ENCODE measurements at regions not wholly inside any gene's neighbourhood (a gene's known extent, or its start where the extent isn't known, plus 50 kb on each side); places are given as distances from the start of the nearest gene placed in this dataset.

DNA sequence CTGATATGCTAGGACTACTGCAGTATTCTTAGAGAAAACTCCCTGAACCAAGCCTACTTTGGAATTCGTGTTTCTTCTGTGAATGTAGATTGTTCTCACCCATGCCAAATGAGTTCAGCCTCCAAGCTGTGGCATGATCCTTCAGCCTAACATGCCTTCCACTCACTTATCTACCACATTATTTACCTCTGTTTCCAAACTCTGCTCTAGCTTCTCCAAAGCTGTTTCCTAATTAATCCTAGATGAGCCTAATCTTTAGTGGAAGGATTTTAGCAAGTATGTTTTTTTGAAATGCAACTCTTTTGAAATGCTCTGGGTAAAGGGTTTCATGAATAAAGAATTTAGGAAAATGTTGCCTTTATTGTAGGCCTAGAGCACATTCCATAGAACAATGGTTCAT is 152.9 kb upstream of the MMADHC start:
- ATAC-seq, result no peak
- TF ChIP-seq GLIS3 (CRISPR knock-in tag; IDR thresholded peaks at IDR 0.05) (no peak), PPARA (CRISPR knock-in tag; IDR thresholded peaks at IDR 0.05; ENCODE audit: borderline replicate concordance) (no peak), ISL1 (CRISPR knock-in tag; IDR thresholded peaks at IDR 0.05) (no peak), ESRRG (CRISPR knock-in tag; IDR thresholded peaks at IDR 0.05) (no peak)

DNA sequence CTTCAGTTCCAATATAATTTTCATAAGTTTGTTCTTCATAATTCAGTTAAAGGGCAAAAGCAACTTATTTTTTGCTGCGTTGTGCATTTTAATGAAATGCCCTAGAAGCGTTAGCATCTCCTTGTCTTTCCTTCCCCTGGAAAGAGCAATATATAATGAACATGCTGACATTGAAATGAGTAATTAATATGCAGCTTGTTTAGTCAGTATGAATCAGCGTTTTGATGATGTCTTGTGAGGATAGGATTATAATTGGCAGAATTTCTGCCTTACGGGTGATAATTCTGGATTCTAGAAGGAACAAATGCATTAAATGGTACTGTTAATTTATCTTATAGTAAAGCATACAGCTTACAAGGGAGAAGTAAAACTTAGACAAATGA is 152.3 kb upstream of the MMADHC start:
- TF ChIP-seq BACH2 (CRISPR knock-in tag; IDR thresholded peaks at IDR 0.05; ENCODE audit: borderline replicate concordance) (no peak), CREB5 (CRISPR knock-in tag; IDR thresholded peaks at IDR 0.05; ENCODE audit: low read depth) (no peak), ISL1 (CRISPR knock-in tag; IDR thresholded peaks at IDR 0.05) (no peak), CSDC2 (CRISPR knock-in tag; IDR thresholded peaks at IDR 0.05) (no peak), RARB (CRISPR knock-in tag; IDR thresholded peaks at IDR 0.05) (no peak), TOX (CRISPR knock-in tag; IDR thresholded peaks at IDR 0.05; ENCODE audit: borderline replicate concordance) (no peak)
- TF ChIP-seq, protein P1, sequence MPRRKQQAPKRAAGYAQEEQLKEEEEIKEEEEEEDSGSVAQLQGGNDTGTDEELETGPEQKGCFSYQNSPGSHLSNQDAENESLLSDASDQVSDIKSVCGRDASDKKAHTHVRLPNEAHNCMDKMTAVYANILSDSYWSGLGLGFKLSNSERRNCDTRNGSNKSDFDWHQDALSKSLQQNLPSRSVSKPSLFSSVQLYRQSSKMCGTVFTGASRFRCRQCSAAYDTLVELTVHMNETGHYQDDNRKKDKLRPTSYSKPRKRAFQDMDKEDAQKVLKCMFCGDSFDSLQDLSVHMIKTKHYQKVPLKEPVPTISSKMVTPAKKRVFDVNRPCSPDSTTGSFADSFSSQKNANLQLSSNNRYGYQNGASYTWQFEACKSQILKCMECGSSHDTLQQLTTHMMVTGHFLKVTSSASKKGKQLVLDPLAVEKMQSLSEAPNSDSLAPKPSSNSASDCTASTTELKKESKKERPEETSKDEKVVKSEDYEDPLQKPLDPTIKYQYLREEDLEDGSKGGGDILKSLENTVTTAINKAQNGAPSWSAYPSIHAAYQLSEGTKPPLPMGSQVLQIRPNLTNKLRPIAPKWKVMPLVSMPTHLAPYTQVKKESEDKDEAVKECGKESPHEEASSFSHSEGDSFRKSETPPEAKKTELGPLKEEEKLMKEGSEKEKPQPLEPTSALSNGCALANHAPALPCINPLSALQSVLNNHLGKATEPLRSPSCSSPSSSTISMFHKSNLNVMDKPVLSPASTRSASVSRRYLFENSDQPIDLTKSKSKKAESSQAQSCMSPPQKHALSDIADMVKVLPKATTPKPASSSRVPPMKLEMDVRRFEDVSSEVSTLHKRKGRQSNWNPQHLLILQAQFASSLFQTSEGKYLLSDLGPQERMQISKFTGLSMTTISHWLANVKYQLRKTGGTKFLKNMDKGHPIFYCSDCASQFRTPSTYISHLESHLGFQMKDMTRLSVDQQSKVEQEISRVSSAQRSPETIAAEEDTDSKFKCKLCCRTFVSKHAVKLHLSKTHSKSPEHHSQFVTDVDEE (CRISPR knock-in tag; IDR thresholded peaks at IDR 0.05), result no peak

GRCh38 chr2:149739171-149739882 is 151.8 kb upstream of the MMADHC start:
- TF ChIP-seq PPARA (CRISPR knock-in tag; IDR thresholded peaks at IDR 0.05; ENCODE audit: borderline replicate concordance), result no peak
- TF ChIP-seq ZFP30 (CRISPR knock-in tag; IDR thresholded peaks at IDR 0.05), result no peak

More for the DNA sequence above, 152.3 kb upstream of the MMADHC start:
- no peak for ATAC-seq

DNA sequence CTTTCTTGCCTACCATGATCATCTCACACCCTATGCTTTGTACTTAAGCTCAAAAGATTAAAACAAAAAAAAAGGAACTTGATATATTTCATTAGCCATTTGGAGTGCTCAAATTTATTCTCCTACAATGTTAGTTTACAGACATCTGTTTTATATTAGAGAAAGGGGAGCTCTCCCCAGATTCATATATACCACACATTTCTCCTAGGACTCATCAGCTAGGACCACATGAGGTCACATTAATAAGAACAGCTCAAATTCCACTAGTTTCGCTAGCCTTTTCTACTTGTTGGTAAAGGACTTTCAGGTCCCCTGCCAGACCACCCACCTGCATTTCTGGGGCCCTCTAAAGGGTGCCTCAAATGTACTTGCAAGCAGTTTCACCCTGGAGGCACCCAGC is 151.2 kb upstream of the MMADHC start:
- ATAC-seq, result peak; percentile 58
- TF ChIP-seq, protein P1 (CRISPR knock-in tag; IDR thresholded peaks at IDR 0.05), result no peak
- TF ChIP-seq SNAI2 (CRISPR knock-in tag; IDR thresholded peaks at IDR 0.05) (no peak), ZNF70 (CRISPR knock-in tag; IDR thresholded peaks at IDR 0.05) (no peak), ZFP30 (CRISPR knock-in tag; IDR thresholded peaks at IDR 0.05) (no peak), RARB (CRISPR knock-in tag; IDR thresholded peaks at IDR 0.05) (no peak), ZNF8 (CRISPR knock-in tag; IDR thresholded peaks at IDR 0.05) (no peak), ARNTL (CRISPR knock-in tag; IDR thresholded peaks at IDR 0.05; ENCODE audit: borderline replicate concordance, low read depth) (no peak), PATZ1 (CRISPR knock-in tag; IDR thresholded peaks at IDR 0.05; ENCODE audit: borderline replicate concordance) (no peak), CSDC2 (CRISPR knock-in tag; IDR thresholded peaks at IDR 0.05) (no peak), ZFP3 (CRISPR knock-in tag; IDR thresholded peaks at IDR 0.05) (no peak)

More at GRCh38 chr2:149739171-149739882, 151.8 kb upstream of the MMADHC start:
- ATAC-seq, result peak; percentile 27; the same call in 1 of the 3 replicates

GRCh38 chr2:149737896-149738295 is 150.3 kb upstream of the MMADHC start:
- ATAC-seq, result no peak
- TF ChIP-seq CREB5 (CRISPR knock-in tag; IDR thresholded peaks at IDR 0.05; ENCODE audit: low read depth) (no peak), ZNF70 (CRISPR knock-in tag; IDR thresholded peaks at IDR 0.05) (no peak), ZFP3 (CRISPR knock-in tag; IDR thresholded peaks at IDR 0.05) (no peak), OSR1 (CRISPR knock-in tag; IDR thresholded peaks at IDR 0.05) (no peak), BACH2 (CRISPR knock-in tag; IDR thresholded peaks at IDR 0.05; ENCODE audit: borderline replicate concordance) (no peak), CSRNP3 (CRISPR knock-in tag; IDR thresholded peaks at IDR 0.05) (no peak), ZNF8 (CRISPR knock-in tag; IDR thresholded peaks at IDR 0.05) (no peak), GLIS3 (CRISPR knock-in tag; IDR thresholded peaks at IDR 0.05) (no peak), ZC3H10 (CRISPR knock-in tag; IDR thresholded peaks at IDR 0.05) (no peak), ESRRG (CRISPR knock-in tag; IDR thresholded peaks at IDR 0.05) (no peak), RARB (CRISPR knock-in tag; IDR thresholded peaks at IDR 0.05) (no peak), TOX (CRISPR knock-in tag; IDR thresholded peaks at IDR 0.05; ENCODE audit: borderline replicate concordance) (no peak)

Data from SK-N-SH treated with all-trans-retinoic acid at 6 μM for 48 hours (cell line).